Neural crest cell (in vitro differentiated cells): ENCODE measurements at regions not wholly inside any gene's neighbourhood (a gene's known extent, or its start where the extent isn't known, plus 50 kb on each side); places are given as distances from the start of the nearest gene placed in this dataset.

Experiments
- DNase-seq: peaks from one replicate; pipeline ENCODE4 v3.0.0; 2021; ENCODE audit warnings: low read depth, mixed read lengths, low spot score
- H3K27ac Mint-ChIP-seq: one replicate; pipeline ENCODE4 v1.8.0; 2021; ENCODE audit warnings: mild to moderate bottlenecking, mixed read lengths; ENCODE audit not compliant: unreplicated experiment
- H3K27me3 Mint-ChIP-seq: 2 replicates; pipeline ENCODE4 v1.8.0; 2021; ENCODE audit warnings: low read depth, mild to moderate bottlenecking, mixed read lengths
- H3K36me3 Mint-ChIP-seq: 2 replicates; pipeline ENCODE4 v1.8.0; 2021; ENCODE audit warnings: low read depth, mild to moderate bottlenecking, mixed read lengths
- H3K4me1 Mint-ChIP-seq: 2 replicates; pipeline ENCODE4 v1.8.0; 2021; ENCODE audit warnings: mixed read lengths
- H3K4me3 Mint-ChIP-seq: one replicate; pipeline ENCODE4 v1.8.0; 2021; ENCODE audit warnings: mild to moderate bottlenecking, mixed read lengths
- H3K9me3 Mint-ChIP-seq: 2 replicates; pipeline ENCODE4 v1.8.0; 2021; ENCODE audit warnings: mixed read lengths
- TF ChIP-seq, protein P1 (sequence below): fragments of 200-600 bp; sonication (generic); conservative IDR thresholded peaks from 2 replicates; pipeline ENCODE4 v1.5.0; 2021; ENCODE audit warnings: antibody characterized with exemption, mild to moderate bottlenecking

DNA sequence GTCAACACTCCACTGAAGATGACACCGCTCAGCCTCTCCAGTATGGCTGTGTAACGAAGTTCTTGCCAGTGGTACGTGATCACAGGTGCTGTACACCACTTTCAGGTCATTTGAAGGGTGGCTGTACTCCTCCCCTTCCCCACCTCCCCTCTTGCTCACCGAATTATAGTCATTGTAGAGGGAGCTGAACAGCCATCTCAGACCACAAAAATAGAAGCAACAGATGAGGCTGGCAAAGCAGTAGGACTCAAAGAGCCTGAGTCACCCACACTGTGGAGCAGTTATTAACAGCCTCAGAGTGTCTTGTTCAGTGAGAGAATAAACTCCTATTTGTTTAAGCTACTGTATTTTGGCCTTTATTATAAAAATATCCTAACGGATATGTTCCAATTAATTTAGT lies 192.5 kb upstream of the MCHR2 start:
- no peaks in the 10 kb centered on the region for H3K36me3 Mint-ChIP-seq

DNA sequence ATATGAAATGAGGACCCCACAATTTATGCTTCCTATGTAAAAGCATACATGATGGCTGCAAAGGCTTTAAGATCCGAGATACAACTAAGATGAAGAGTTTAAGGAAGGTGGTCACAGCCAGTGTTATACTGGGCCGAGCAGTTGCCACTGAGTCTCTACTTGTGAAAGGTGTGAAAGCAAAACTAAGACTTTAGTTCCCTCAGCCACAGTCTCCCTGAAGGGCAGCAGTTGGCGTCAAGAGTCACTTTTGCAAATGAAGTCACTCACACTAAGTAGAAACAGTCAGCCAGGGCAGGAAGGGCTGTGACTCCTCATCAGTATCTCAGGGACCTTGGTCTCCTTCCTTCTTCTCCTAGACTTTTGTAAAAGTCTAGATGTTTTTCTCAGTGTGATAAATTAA lies 191.6 kb upstream of the MCHR2 start:
- H3K27me3 Mint-ChIP-seq = no peaks in the 10 kb centered on the region
- H3K9me3 Mint-ChIP-seq = no peaks in the 10 kb centered on the region
- H3K4me3 Mint-ChIP-seq = no peak overlapping the region
- DNase-seq = no peak
- no peak overlapping the region for H3K27ac Mint-ChIP-seq
- TF ChIP-seq, protein P1, sequence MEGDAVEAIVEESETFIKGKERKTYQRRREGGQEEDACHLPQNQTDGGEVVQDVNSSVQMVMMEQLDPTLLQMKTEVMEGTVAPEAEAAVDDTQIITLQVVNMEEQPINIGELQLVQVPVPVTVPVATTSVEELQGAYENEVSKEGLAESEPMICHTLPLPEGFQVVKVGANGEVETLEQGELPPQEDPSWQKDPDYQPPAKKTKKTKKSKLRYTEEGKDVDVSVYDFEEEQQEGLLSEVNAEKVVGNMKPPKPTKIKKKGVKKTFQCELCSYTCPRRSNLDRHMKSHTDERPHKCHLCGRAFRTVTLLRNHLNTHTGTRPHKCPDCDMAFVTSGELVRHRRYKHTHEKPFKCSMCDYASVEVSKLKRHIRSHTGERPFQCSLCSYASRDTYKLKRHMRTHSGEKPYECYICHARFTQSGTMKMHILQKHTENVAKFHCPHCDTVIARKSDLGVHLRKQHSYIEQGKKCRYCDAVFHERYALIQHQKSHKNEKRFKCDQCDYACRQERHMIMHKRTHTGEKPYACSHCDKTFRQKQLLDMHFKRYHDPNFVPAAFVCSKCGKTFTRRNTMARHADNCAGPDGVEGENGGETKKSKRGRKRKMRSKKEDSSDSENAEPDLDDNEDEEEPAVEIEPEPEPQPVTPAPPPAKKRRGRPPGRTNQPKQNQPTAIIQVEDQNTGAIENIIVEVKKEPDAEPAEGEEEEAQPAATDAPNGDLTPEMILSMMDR = no peak
- peaks cover 29% of the 10 kb centered on the region for H3K4me1 Mint-ChIP-seq
- no peaks in the 10 kb centered on the region for H3K36me3 Mint-ChIP-seq

More for the DNA sequence above, 192.5 kb upstream of the MCHR2 start:
- H3K4me1 Mint-ChIP-seq = peaks cover 35% of the 10 kb centered on the region
- H3K4me3 Mint-ChIP-seq = no peak overlapping the region
- DNase-seq = no peak
- no peaks in the 10 kb centered on the region for H3K9me3 Mint-ChIP-seq
- H3K27ac Mint-ChIP-seq = no peak overlapping the region
- TF ChIP-seq, protein P1 = no peak
- H3K27me3 Mint-ChIP-seq = no peaks in the 10 kb centered on the region

DNA sequence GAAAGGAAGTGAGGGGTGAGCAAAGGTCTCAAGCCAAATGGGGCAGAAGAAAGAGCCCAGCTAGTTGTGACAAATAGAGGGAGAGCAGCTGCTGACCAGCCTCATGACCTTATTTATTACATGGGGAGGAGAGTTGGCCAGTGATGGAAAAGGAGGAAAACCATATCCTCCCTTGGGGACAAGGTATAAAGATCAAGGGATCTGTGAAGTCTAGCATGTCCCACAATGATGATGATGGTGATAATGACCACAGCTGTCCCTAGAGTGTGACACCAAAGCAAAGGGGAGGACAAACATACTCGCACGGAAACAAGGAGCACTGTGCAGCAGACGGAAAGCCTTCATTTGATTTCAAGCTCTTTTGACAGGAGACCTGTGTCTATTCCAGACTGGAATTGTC lies 190.4 kb upstream of the MCHR2 start:
- H3K27ac Mint-ChIP-seq = no peak overlapping the region
- no peak for DNase-seq
- H3K36me3 Mint-ChIP-seq = no peaks in the 10 kb centered on the region
- H3K4me1 Mint-ChIP-seq = peaks cover 22% of the 10 kb centered on the region
- H3K27me3 Mint-ChIP-seq = no peaks in the 10 kb centered on the region
- H3K9me3 Mint-ChIP-seq = no peaks in the 10 kb centered on the region
- no peak overlapping the region for H3K4me3 Mint-ChIP-seq
- TF ChIP-seq, protein P1 = no peak

DNA sequence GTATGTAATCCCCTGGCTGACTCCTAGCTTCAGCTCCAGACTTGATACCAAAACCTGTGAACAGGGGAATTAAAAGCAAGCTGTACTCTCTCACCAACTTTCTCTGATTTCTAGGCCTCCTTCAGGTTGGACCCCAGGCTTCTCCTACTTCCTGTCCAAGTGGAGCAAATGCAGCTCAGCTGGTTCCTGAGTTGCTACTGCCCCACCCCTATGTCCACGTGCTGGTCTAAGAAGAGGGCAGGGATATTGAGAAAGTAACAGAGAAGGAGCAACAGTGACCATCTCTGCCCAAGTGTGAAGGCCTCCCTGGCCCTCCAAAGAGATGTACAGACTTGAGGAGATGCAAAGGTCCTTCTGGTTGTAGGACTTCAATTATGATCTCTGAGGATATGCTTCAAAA lies 188.3 kb upstream of the MCHR2 start:
- no peak overlapping the region for H3K27ac Mint-ChIP-seq
- H3K4me3 Mint-ChIP-seq = no peak overlapping the region
- H3K4me1 Mint-ChIP-seq = peaks cover 26% of the 10 kb centered on the region
- H3K9me3 Mint-ChIP-seq = no peaks in the 10 kb centered on the region
- TF ChIP-seq, protein P1 = no peak
- H3K36me3 Mint-ChIP-seq = no peaks in the 10 kb centered on the region
- no peak for DNase-seq
- no peaks in the 10 kb centered on the region for H3K27me3 Mint-ChIP-seq

DNA sequence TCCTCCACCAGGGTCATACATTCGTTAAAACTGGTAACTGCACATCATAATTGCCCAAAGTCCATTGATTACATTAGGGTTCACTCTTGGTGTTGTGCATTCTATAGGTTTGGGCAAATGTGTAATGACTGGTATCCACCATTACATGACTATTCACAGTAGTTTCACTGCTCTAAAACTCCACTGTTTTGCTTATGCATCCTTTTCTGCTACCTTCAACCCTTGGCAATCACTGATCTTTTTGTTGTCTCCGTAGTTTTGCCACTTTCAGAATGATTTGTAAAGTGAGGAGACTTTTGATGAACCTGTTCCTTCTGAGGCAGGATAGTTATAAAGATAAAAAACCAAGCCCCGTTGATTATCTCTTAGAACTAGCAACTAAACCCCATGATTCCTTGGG lies 187.3 kb upstream of the MCHR2 start:
- Mint-ChIP-seq H3K27me3 (no peaks in the 10 kb centered on the region), H3K36me3 (no peaks in the 10 kb centered on the region), H3K4me3 (no peak overlapping the region), H3K4me1 (peaks cover 26% of the 10 kb centered on the region), H3K9me3 (no peaks in the 10 kb centered on the region), H3K27ac (no peak overlapping the region)
- DNase-seq = no peak
- TF ChIP-seq, protein P1 = no peak

DNA sequence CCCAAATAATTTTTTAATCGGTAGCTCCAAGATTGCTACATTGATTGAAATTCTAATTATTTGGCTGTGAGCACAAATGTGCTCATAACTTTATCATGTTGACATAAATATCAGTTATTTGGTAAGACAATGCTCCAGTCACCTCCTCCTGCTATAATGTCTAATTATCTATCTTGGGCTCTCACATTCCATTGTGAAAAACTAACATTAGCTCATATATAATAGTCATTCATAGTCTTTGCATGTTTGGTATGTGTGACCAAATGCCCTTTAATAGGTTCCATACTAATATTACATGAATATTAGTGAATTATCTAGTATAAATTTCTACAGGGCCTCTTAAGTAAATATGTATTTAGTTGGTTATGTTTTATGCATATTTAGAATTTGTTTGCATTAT lies 185.6 kb upstream of the MCHR2 start:
- Mint-ChIP-seq H3K4me1 (peaks cover 19% of the 10 kb centered on the region), H3K9me3 (no peaks in the 10 kb centered on the region), H3K27me3 (no peaks in the 10 kb centered on the region), H3K36me3 (no peaks in the 10 kb centered on the region), H3K4me3 (no peak overlapping the region), H3K27ac (no peak overlapping the region)
- DNase-seq = no peak
- TF ChIP-seq, protein P1 = no peak
